ENCODE measurements at regions not wholly inside any gene's neighbourhood (a gene's known extent, or its start where the extent isn't known, plus 50 kb on each side); places are given as distances from the start of the nearest gene placed in this dataset.

- Mint-ChIP-seq H3K4me3 (no peak overlapping the region), H3K27me3 (peaks cover 9% of the 10 kb centered on the region), H3K36me3 (no peaks in the 10 kb centered on the region), H3K27ac (no peak overlapping the region), H3K9me3 (no peaks in the 10 kb centered on the region), H3K4me1 (no peaks in the 10 kb centered on the region)
- ATAC-seq (ENCODE audit: low read depth in 2 of 2): no peak
- Histone ChIP-seq H3K27ac (ENCODE audit: insufficient read depth, low read length, poor library complexity, severe bottlenecking) (no peak overlapping the region), H3K36me3 (ENCODE audit: control insufficient read depth, insufficient read depth, low read length) (no peaks in the 10 kb centered on the region), H3K4me1 (ENCODE audit: control insufficient read depth, insufficient read depth, low read length, poor library complexity, severe bottlenecking) (no peaks in the 10 kb centered on the region), H3K27me3 (ENCODE audit: control insufficient read depth, insufficient read depth, low read length) (no peaks in the 10 kb centered on the region), H3K4me3 (ENCODE audit: low read depth, low read length) (no peak overlapping the region), H3K9me3 (ENCODE audit: control insufficient read depth in 2 of 2, low read length in 2 of 2) (no peaks in the 10 kb centered on the region)
- DNase-seq: no peak
Observed at GRCh38 chr16:13806671-13807070, 113.3 kb upstream of the ERCC4 start.

- Mint-ChIP-seq H3K4me3 (no peak overlapping the region), H3K4me1 (no peaks in the 10 kb centered on the region), H3K9me3 (no peaks in the 10 kb centered on the region), H3K27ac (no peak overlapping the region), H3K27me3 (peaks cover 13% of the 10 kb centered on the region), H3K36me3 (no peaks in the 10 kb centered on the region)
- no peak for ATAC-seq (ENCODE audit: low read depth in 2 of 2)
- DNase-seq: no peak
- H3K9me3 ChIP-seq (ENCODE audit: control insufficient read depth in 2 of 2, low read length in 2 of 2): no peaks in the 10 kb centered on the region
- no peaks in the 10 kb centered on the region for H3K27me3 ChIP-seq (ENCODE audit: control insufficient read depth, insufficient read depth, low read length)
- no peaks in the 10 kb centered on the region for H3K4me1 ChIP-seq (ENCODE audit: control insufficient read depth, insufficient read depth, low read length, poor library complexity, severe bottlenecking)
- no peak overlapping the region for H3K4me3 ChIP-seq (ENCODE audit: low read depth, low read length)
- no peak overlapping the region for H3K27ac ChIP-seq (ENCODE audit: insufficient read depth, low read length, poor library complexity, severe bottlenecking)
- H3K36me3 ChIP-seq (ENCODE audit: control insufficient read depth, insufficient read depth, low read length): no peaks in the 10 kb centered on the region
Observed at GRCh38 chr16:13808102-13808501, 111.9 kb upstream of the ERCC4 start.

GRCh38 chr16:13809765-13810164 lies 110.2 kb upstream of the ERCC4 start:
- peaks cover 11% of the 10 kb centered on the region for H3K27me3 Mint-ChIP-seq
- H3K9me3 Mint-ChIP-seq: no peaks in the 10 kb centered on the region
- Histone ChIP-seq H3K36me3 (ENCODE audit: control insufficient read depth, insufficient read depth, low read length) (no peaks in the 10 kb centered on the region), H3K4me3 (ENCODE audit: low read depth, low read length) (no peak overlapping the region), H3K4me1 (ENCODE audit: control insufficient read depth, insufficient read depth, low read length, poor library complexity, severe bottlenecking) (no peaks in the 10 kb centered on the region), H3K27ac (ENCODE audit: insufficient read depth, low read length, poor library complexity, severe bottlenecking) (no peak overlapping the region), H3K9me3 (ENCODE audit: control insufficient read depth in 2 of 2, low read length in 2 of 2) (no peaks in the 10 kb centered on the region), H3K27me3 (ENCODE audit: control insufficient read depth, insufficient read depth, low read length) (no peaks in the 10 kb centered on the region)
- no peaks in the 10 kb centered on the region for H3K36me3 Mint-ChIP-seq
- DNase-seq (no peak), ATAC-seq (ENCODE audit: low read depth in 2 of 2) (no peak)
- no peak overlapping the region for H3K4me3 Mint-ChIP-seq
- no peak overlapping the region for H3K27ac Mint-ChIP-seq
- H3K4me1 Mint-ChIP-seq: no peaks in the 10 kb centered on the region

GRCh38 chr16:13811834-13812233 lies 108.1 kb upstream of the ERCC4 start:
- no peaks in the 10 kb centered on the region for H3K36me3 Mint-ChIP-seq
- H3K4me3 Mint-ChIP-seq: no peak overlapping the region

GRCh38 chr16:13816701-13817100 lies 103.3 kb upstream of the ERCC4 start:
- H3K4me3 ChIP-seq (ENCODE audit: low read depth, low read length): no peak overlapping the region
- Mint-ChIP-seq H3K36me3 (no peaks in the 10 kb centered on the region), H3K27ac (no peak overlapping the region), H3K27me3 (peaks cover 4% of the 10 kb centered on the region), H3K9me3 (no peaks in the 10 kb centered on the region), H3K4me1 (no peaks in the 10 kb centered on the region), H3K4me3 (no peak overlapping the region)
- H3K4me1 ChIP-seq (ENCODE audit: control insufficient read depth, insufficient read depth, low read length, poor library complexity, severe bottlenecking): no peaks in the 10 kb centered on the region
- no peaks in the 10 kb centered on the region for H3K36me3 ChIP-seq (ENCODE audit: control insufficient read depth, insufficient read depth, low read length)
- no peaks in the 10 kb centered on the region for H3K9me3 ChIP-seq (ENCODE audit: control insufficient read depth in 2 of 2, low read length in 2 of 2)
- no peak overlapping the region for H3K27ac ChIP-seq (ENCODE audit: insufficient read depth, low read length, poor library complexity, severe bottlenecking)
- DNase-seq (no peak), ATAC-seq (ENCODE audit: low read depth in 2 of 2) (no peak)
- H3K27me3 ChIP-seq (ENCODE audit: control insufficient read depth, insufficient read depth, low read length): no peaks in the 10 kb centered on the region

More at GRCh38 chr16:13811834-13812233, 108.1 kb upstream of the ERCC4 start:
- Histone ChIP-seq H3K27ac (ENCODE audit: insufficient read depth, low read length, poor library complexity, severe bottlenecking) (no peak overlapping the region), H3K36me3 (ENCODE audit: control insufficient read depth, insufficient read depth, low read length) (no peaks in the 10 kb centered on the region), H3K4me3 (ENCODE audit: low read depth, low read length) (no peak overlapping the region), H3K27me3 (ENCODE audit: control insufficient read depth, insufficient read depth, low read length) (no peaks in the 10 kb centered on the region), H3K4me1 (ENCODE audit: control insufficient read depth, insufficient read depth, low read length, poor library complexity, severe bottlenecking) (no peaks in the 10 kb centered on the region), H3K9me3 (ENCODE audit: control insufficient read depth in 2 of 2, low read length in 2 of 2) (no peaks in the 10 kb centered on the region)
- ATAC-seq (ENCODE audit: low read depth in 2 of 2) (no peak), DNase-seq (no peak)
- no peaks in the 10 kb centered on the region for H3K9me3 Mint-ChIP-seq
- H3K27me3 Mint-ChIP-seq: peaks cover 8% of the 10 kb centered on the region
- no peak overlapping the region for H3K27ac Mint-ChIP-seq
- no peaks in the 10 kb centered on the region for H3K4me1 Mint-ChIP-seq

GRCh38 chr16:13823501-13823900 lies 96.5 kb upstream of the ERCC4 start:
- no peaks in the 10 kb centered on the region for H3K9me3 ChIP-seq (ENCODE audit: control insufficient read depth in 2 of 2, low read length in 2 of 2)
- no peak overlapping the region for H3K4me3 Mint-ChIP-seq
- no peak overlapping the region for H3K27ac Mint-ChIP-seq
- H3K9me3 Mint-ChIP-seq: peaks cover 0 to 4% (median 3%) of the 10 kb centered on the region in 7 donors
- no peaks in the 10 kb centered on the region for H3K27me3 ChIP-seq (ENCODE audit: control insufficient read depth, insufficient read depth, low read length)
- ATAC-seq (ENCODE audit: low read depth in 2 of 2) (no peak), DNase-seq (no peak)
- no peaks in the 10 kb centered on the region for H3K36me3 Mint-ChIP-seq
- no peaks in the 10 kb centered on the region for H3K36me3 ChIP-seq (ENCODE audit: control insufficient read depth, insufficient read depth, low read length)
- H3K27ac ChIP-seq (ENCODE audit: insufficient read depth, low read length, poor library complexity, severe bottlenecking): no peak overlapping the region
- peaks cover 4% of the 10 kb centered on the region for H3K27me3 Mint-ChIP-seq
- H3K4me3 ChIP-seq (ENCODE audit: low read depth, low read length): no peak overlapping the region
- no peaks in the 10 kb centered on the region for H3K4me1 Mint-ChIP-seq
- no peaks in the 10 kb centered on the region for H3K4me1 ChIP-seq (ENCODE audit: control insufficient read depth, insufficient read depth, low read length, poor library complexity, severe bottlenecking)

- Histone ChIP-seq H3K4me1 (ENCODE audit: control insufficient read depth, insufficient read depth, low read length, poor library complexity, severe bottlenecking) (no peaks in the 10 kb centered on the region), H3K27ac (ENCODE audit: insufficient read depth, low read length, poor library complexity, severe bottlenecking) (no peak overlapping the region), H3K9me3 (ENCODE audit: control insufficient read depth in 2 of 2, low read length in 2 of 2) (no peaks in the 10 kb centered on the region), H3K4me3 (ENCODE audit: low read depth, low read length) (no peak overlapping the region), H3K27me3 (ENCODE audit: control insufficient read depth, insufficient read depth, low read length) (peaks cover 2% of the 10 kb centered on the region), H3K36me3 (ENCODE audit: control insufficient read depth, insufficient read depth, low read length) (no peaks in the 10 kb centered on the region)
- H3K36me3 Mint-ChIP-seq: no peaks in the 10 kb centered on the region
- no peaks in the 10 kb centered on the region for H3K4me1 Mint-ChIP-seq
- ATAC-seq (ENCODE audit: low read depth in 2 of 2) (no peak), DNase-seq (no peak)
- H3K9me3 Mint-ChIP-seq: peaks cover 0 to 4% (median 0%) of the 10 kb centered on the region in 7 donors
- no peak overlapping the region for H3K4me3 Mint-ChIP-seq
- H3K27ac Mint-ChIP-seq: no peak overlapping the region
- peaks cover 10% of the 10 kb centered on the region for H3K27me3 Mint-ChIP-seq
Observed at GRCh38 chr16:13829697-13830299, 90.2 kb upstream of the ERCC4 start.

- no peak overlapping the region for H3K4me3 ChIP-seq (ENCODE audit: low read depth, low read length)
- ATAC-seq (ENCODE audit: low read depth in 2 of 2) (no peak), DNase-seq (no peak)
- no peak overlapping the region for H3K4me3 Mint-ChIP-seq
- peaks cover 0 to 2% (median 0%) of the 10 kb centered on the region in 7 donors for H3K9me3 Mint-ChIP-seq
- H3K27ac ChIP-seq (ENCODE audit: insufficient read depth, low read length, poor library complexity, severe bottlenecking): no peak overlapping the region
- no peaks in the 10 kb centered on the region for H3K4me1 ChIP-seq (ENCODE audit: control insufficient read depth, insufficient read depth, low read length, poor library complexity, severe bottlenecking)
- no peaks in the 10 kb centered on the region for H3K36me3 Mint-ChIP-seq
- H3K27ac Mint-ChIP-seq: no peak overlapping the region
- no peaks in the 10 kb centered on the region for H3K4me1 Mint-ChIP-seq
- no peaks in the 10 kb centered on the region for H3K9me3 ChIP-seq (ENCODE audit: control insufficient read depth in 2 of 2, low read length in 2 of 2)
- peaks cover 2% of the 10 kb centered on the region for H3K27me3 ChIP-seq (ENCODE audit: control insufficient read depth, insufficient read depth, low read length)
- H3K36me3 ChIP-seq (ENCODE audit: control insufficient read depth, insufficient read depth, low read length): no peaks in the 10 kb centered on the region
- H3K27me3 Mint-ChIP-seq: peaks cover 5% of the 10 kb centered on the region
Observed at GRCh38 chr16:13833515-13833914, 86.4 kb upstream of the ERCC4 start.
